OCI-LY1 (cell line): ENCODE measurements at regions not wholly inside any gene's neighbourhood (a gene's known extent, or its start where the extent isn't known, plus 50 kb on each side); places are given as distances from the start of the nearest gene placed in this dataset.

Source experiments
- H2AFZ ChIP-seq: fragments of 200-600 bp; sonication (generic), shearing (Covaris generic); 2 replicates; pipeline ENCODE4 v1.6.0; 2014; ENCODE audit warnings: antibody characterized with exemption, mild to moderate bottlenecking, low read length
- H3F3A ChIP-seq: fragments of 200-600 bp; sonication (generic), shearing (Covaris generic); 2 replicates; pipeline ENCODE4 v1.6.0; 2014; ENCODE audit warnings: mild to moderate bottlenecking, antibody characterized with exemption, low read length, moderate library complexity; ENCODE audit not compliant: insufficient read depth
- H3K27ac ChIP-seq: fragments of 200-600 bp; sonication (generic); 2 replicates; pipeline ENCODE4 v1.5.1; 2014; ENCODE audit warnings: low read length, mixed run types, mild to moderate bottlenecking, low read depth; ENCODE audit not compliant: poor library complexity, severe bottlenecking
- H3K27me3 ChIP-seq: fragments of 200-600 bp; sonication (generic); 2 replicates; pipeline ENCODE4 v1.6.0; 2014; ENCODE audit warnings: antibody characterized with exemption, mild to moderate bottlenecking, low read length, moderate library complexity; ENCODE audit not compliant: insufficient read depth
- H3K36me3 ChIP-seq: fragments of 200-600 bp; sonication (generic); 2 replicates; pipeline ENCODE4 v1.6.1; 2014; ENCODE audit warnings: mild to moderate bottlenecking, antibody characterized with exemption, low read length, moderate library complexity, mixed read lengths; ENCODE audit not compliant: insufficient read depth
- H3K4me1 ChIP-seq: fragments of 200-600 bp; sonication (generic); 2 replicates; pipeline ENCODE4 v1.5.1; 2014; ENCODE audit warnings: mild to moderate bottlenecking, low read length, moderate library complexity; ENCODE audit not compliant: insufficient read depth, severe bottlenecking
- H3K4me2 ChIP-seq: fragments of 200-600 bp; sonication (generic), shearing (Covaris generic); 2 replicates; pipeline ENCODE4 v1.6.1; 2014; ENCODE audit warnings: low read length
- H3K4me3 ChIP-seq: fragments of 200-600 bp; sonication (generic); 2 replicates; pipeline ENCODE4 v1.5.1; 2014; ENCODE audit warnings: low read length, low read depth, mild to moderate bottlenecking, mixed read lengths; ENCODE audit not compliant: poor library complexity, severe bottlenecking
- H3K79me2 ChIP-seq: fragments of 200-600 bp; shearing (Covaris generic); 2 replicates; pipeline ENCODE4 v1.6.1; 2016; ENCODE audit warnings: mixed run types, low read length, mixed read lengths; ENCODE audit not compliant: insufficient read depth
- H3K9ac ChIP-seq: fragments of 200-600 bp; sonication (generic), shearing (Covaris generic); 2 replicates; pipeline ENCODE4 v1.6.1; 2014; ENCODE audit warnings: mild to moderate bottlenecking, low read length, mixed read lengths
- H3K9me2 ChIP-seq: fragments of 200-600 bp; sonication (generic), shearing (Covaris generic); 2 replicates; pipeline ENCODE4 v1.6.1; 2014; ENCODE audit warnings: low read depth, mild to moderate bottlenecking, low read length, mixed read lengths
- H3K9me3 ChIP-seq: fragments of 200-600 bp; shearing (Covaris generic); 2 replicates; pipeline ENCODE4 v1.6.1; 2014; ENCODE audit warnings: low read length, mixed read lengths
- H4K20me1 ChIP-seq: fragments of 200-600 bp; sonication (generic), shearing (Covaris generic); 2 replicates; pipeline ENCODE4 v1.6.0; 2016; ENCODE audit warnings: mild to moderate bottlenecking, low read length; ENCODE audit not compliant: insufficient read depth
- CTCF ChIP-seq: fragments of 200-600 bp; sonication (generic), shearing (Covaris generic); IDR thresholded peaks from 2 replicates; pipeline ENCODE4 v1.5.1; 2017; ENCODE audit warnings: mild to moderate bottlenecking, antibody characterized with exemption, low read length, moderate library complexity, mixed read lengths
- EZH2 ChIP-seq: fragments of 200-600 bp; sonication (generic), shearing (Covaris generic); IDR thresholded peaks from 2 replicates; pipeline ENCODE4 v1.8.0; 2017; ENCODE audit warnings: borderline replicate concordance, mixed run types, mild to moderate bottlenecking, antibody characterized with exemption, low read length, moderate library complexity, mixed read lengths

DNA sequence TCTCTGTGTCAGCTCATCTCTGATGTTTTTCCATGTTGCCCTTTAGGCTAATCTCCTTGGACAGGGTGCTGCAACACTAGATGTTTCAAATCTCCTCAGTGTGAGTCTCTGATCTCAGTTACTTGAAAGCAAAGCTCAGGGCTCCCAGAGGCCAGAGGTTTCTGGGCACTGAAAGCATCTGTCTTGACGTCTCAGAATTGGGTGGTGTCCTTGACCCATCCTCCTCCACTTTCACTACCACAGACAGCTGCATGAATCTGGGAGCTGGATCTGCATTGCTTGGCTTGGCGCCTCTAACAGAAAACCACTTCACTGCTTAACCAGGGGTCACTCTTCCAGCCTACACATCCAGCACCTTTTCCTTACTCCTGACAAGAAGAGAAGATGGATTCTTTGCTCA lies 399.4 kb downstream of the NXPE2 start:
- no peak overlapping the region for H2AFZ ChIP-seq
- no peaks in the 10 kb centered on the region for H4K20me1 ChIP-seq
- H3K27ac ChIP-seq: no peak overlapping the region
- H3F3A ChIP-seq: no peaks in the 10 kb centered on the region
- H3K79me2 ChIP-seq: no peaks in the 10 kb centered on the region
- H3K9me2 ChIP-seq: no peaks in the 10 kb centered on the region
- H3K27me3 ChIP-seq: no peaks in the 10 kb centered on the region
- TF ChIP-seq EZH2 (no peak), CTCF (no peak)
- no peak overlapping the region for H3K4me2 ChIP-seq
- no peaks in the 10 kb centered on the region for H3K4me1 ChIP-seq
- no peak overlapping the region for H3K9ac ChIP-seq
- no peaks in the 10 kb centered on the region for H3K36me3 ChIP-seq
- no peaks in the 10 kb centered on the region for H3K9me3 ChIP-seq
- no peak overlapping the region for H3K4me3 ChIP-seq

DNA sequence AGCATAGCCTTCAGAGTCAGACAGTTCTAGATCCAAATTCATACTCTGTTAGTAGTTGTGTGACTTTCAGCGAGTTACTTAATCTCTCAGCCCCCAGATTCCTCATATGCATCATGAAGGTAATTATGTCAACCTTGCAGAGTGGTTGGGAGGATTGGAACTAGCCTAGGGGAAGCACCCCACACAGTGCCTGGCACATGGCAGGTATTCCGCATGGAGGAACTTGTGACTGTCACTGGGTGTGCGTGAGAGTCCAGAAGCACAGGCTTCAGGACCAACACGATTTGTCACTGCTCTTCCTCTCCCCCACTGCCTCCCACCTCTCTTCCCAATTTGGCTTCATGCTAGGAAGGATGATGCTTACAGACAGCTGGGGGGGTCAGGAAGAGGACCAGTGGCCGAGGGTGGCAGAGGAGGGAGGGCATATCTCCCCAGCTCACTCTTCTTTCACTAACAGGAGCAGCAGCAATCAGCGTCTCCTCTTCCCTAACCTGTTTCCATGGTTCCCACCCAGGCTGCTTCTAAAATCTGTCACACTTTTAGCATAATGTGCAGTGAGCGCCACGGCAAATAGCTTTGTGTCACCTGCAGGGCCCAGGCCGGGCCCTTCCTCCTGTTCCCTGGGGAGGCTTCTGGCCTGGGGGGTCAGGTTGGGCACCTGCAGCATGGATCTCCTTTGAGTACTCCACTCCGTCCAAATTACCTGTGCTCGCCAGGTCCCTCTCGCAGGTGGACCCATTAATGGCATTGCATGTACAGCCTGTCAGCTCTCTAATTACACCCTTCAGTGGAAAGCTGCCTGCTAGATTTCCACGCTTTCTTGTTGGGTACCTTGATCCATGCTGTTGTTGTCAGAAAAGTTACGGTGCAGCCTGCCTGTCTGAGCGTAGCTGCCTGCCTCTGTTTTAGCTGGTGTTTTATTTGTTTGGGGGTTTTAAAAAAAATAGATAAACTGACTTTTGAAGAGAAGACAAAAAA lies 400.4 kb downstream of the NXPE2 start:
- TF ChIP-seq CTCF: no peak

GRCh38 chr11:115080923-115081680 lies 402.8 kb downstream of the NXPE2 start:
- Histone ChIP-seq H3K36me3 (no peaks in the 10 kb centered on the region), H3K27me3 (no peaks in the 10 kb centered on the region), H4K20me1 (no peaks in the 10 kb centered on the region), H3K9me2 (no peaks in the 10 kb centered on the region), H2AFZ (no peak overlapping the region), H3F3A (no peaks in the 10 kb centered on the region), H3K4me3 (no peak overlapping the region), H3K9ac (no peak overlapping the region), H3K4me2 (no peak overlapping the region), H3K4me1 (peaks cover 28% of the 10 kb centered on the region), H3K79me2 (no peaks in the 10 kb centered on the region), H3K27ac (no peak overlapping the region), H3K9me3 (no peaks in the 10 kb centered on the region)
- TF ChIP-seq EZH2 (no peak), CTCF (no peak)

More for the DNA sequence above, 400.4 kb downstream of the NXPE2 start:
- Histone ChIP-seq H2AFZ (no peak overlapping the region), H3K79me2 (no peaks in the 10 kb centered on the region), H3F3A (no peaks in the 10 kb centered on the region), H3K27ac (no peak overlapping the region), H3K9me3 (no peaks in the 10 kb centered on the region), H4K20me1 (no peaks in the 10 kb centered on the region), H3K4me3 (no peak overlapping the region), H3K27me3 (no peaks in the 10 kb centered on the region), H3K9me2 (no peaks in the 10 kb centered on the region), H3K36me3 (no peaks in the 10 kb centered on the region), H3K4me1 (peaks cover 5% of the 10 kb centered on the region), H3K9ac (no peak overlapping the region), H3K4me2 (no peak overlapping the region)
